HFFc6 (cell line): ENCODE measurements at regions not wholly inside any gene's neighbourhood (a gene's known extent, or its start where the extent isn't known, plus 50 kb on each side); places are given as distances from the start of the nearest gene placed in this dataset.

Experiments used
- DNase-seq: peaks from one replicate; pipeline ENCODE4 v3.0.0-alpha.2; 2018
- H3K27ac Mint-ChIP-seq: 2 replicates; pipeline ENCODE4 v1.8.0; 2020; ENCODE audit warnings: mild to moderate bottlenecking, mixed read lengths
- H3K27me3 Mint-ChIP-seq: 2 replicates; pipeline ENCODE4 v1.8.0; 2021; ENCODE audit warnings: mild to moderate bottlenecking, moderate library complexity, mixed read lengths; ENCODE audit not compliant: insufficient read depth
- H3K36me3 Mint-ChIP-seq: 2 replicates; pipeline ENCODE4 v1.8.0; 2021; ENCODE audit warnings: low read depth, mixed read lengths
- H3K4me1 Mint-ChIP-seq: 2 replicates; pipeline ENCODE4 v1.8.0; 2020; ENCODE audit warnings: low read depth, mixed read lengths
- H3K4me3 Mint-ChIP-seq: 2 replicates; pipeline ENCODE4 v1.8.0; 2020; ENCODE audit warnings: mild to moderate bottlenecking, moderate library complexity, mixed read lengths
- H3K9me3 Mint-ChIP-seq: 2 replicates; pipeline ENCODE4 v1.8.0; 2020; ENCODE audit warnings: mild to moderate bottlenecking, mixed read lengths
- CTCF ChIP-seq: fragments of 200-600 bp; sonication (generic); IDR thresholded peaks from 2 replicates; pipeline ENCODE4 v1.5.0; 2021; ENCODE audit warnings: antibody characterized with exemption, mild to moderate bottlenecking

- Mint-ChIP-seq H3K27ac (no peak overlapping the region), H3K4me1 (peaks cover 10% of the 10 kb centered on the region), H3K9me3 (no peaks in the 10 kb centered on the region), H3K4me3 (no peak overlapping the region), H3K27me3 (0 out of 2 replicates have a peak, but pooled peaks cover 1% of the 10 kb centered on the region), H3K36me3 (peaks cover 6% of the 10 kb centered on the region)
- DNase-seq, result no peak
- TF ChIP-seq CTCF, result no peak
These were observed 166.1 kb downstream of the KDM5D start for GRCh38 chrY:19578281-19578874.

- no peak for TF ChIP-seq CTCF
- Mint-ChIP-seq H3K27ac (no peak overlapping the region), H3K4me1 (peaks cover 17% of the 10 kb centered on the region), H3K9me3 (no peaks in the 10 kb centered on the region), H3K36me3 (peaks cover 6% of the 10 kb centered on the region), H3K27me3 (0 out of 2 replicates have a peak, but pooled peaks cover 1% of the 10 kb centered on the region), H3K4me3 (no peak overlapping the region)
- no peak for DNase-seq
These were observed 167.3 kb downstream of the KDM5D start for GRCh38 chrY:19577250-19577649.

GRCh38 chrY:19574939-19575338 lies 169.6 kb downstream of the KDM5D start:
- no peaks in the 10 kb centered on the region for H3K9me3 Mint-ChIP-seq
- H3K36me3 Mint-ChIP-seq, result peaks cover 6% of the 10 kb centered on the region; the same call in 1 of the 2 replicates
- DNase-seq, result no peak
- peaks cover 24% of the 10 kb centered on the region for H3K4me1 Mint-ChIP-seq
- H3K27ac Mint-ChIP-seq, result no peak overlapping the region
- no peak overlapping the region for H3K4me3 Mint-ChIP-seq
- no peaks in the 10 kb centered on the region for H3K27me3 Mint-ChIP-seq
- no peak for TF ChIP-seq CTCF

- no peak overlapping the region for H3K4me3 Mint-ChIP-seq
- no peak for TF ChIP-seq CTCF
- no peaks in the 10 kb centered on the region for H3K9me3 Mint-ChIP-seq
- peaks cover 36% of the 10 kb centered on the region for H3K4me1 Mint-ChIP-seq
- H3K27me3 Mint-ChIP-seq, result no peaks in the 10 kb centered on the region
- H3K36me3 Mint-ChIP-seq, result peaks cover 6% of the 10 kb centered on the region; the same call in 1 of the 2 replicates
- DNase-seq, result no peak
- no peak overlapping the region for H3K27ac Mint-ChIP-seq
These were observed 170.9 kb downstream of the KDM5D start for GRCh38 chrY:19573646-19574045.

- Mint-ChIP-seq H3K27ac (no peak overlapping the region), H3K4me3 (no peak overlapping the region), H3K36me3 (peaks cover 6% of the 10 kb centered on the region; the same call in 1 of the 2 replicates), H3K27me3 (no peaks in the 10 kb centered on the region), H3K9me3 (no peaks in the 10 kb centered on the region), H3K4me1 (peaks cover 43% of the 10 kb centered on the region)
- TF ChIP-seq CTCF, result no peak
- DNase-seq, result no peak
These were observed 173.5 kb downstream of the KDM5D start for GRCh38 chrY:19570999-19571398.
